ENCODE measurements at regions not wholly inside any gene's neighbourhood (a gene's known extent, or its start where the extent isn't known, plus 50 kb on each side); places are given as distances from the start of the nearest gene placed in this dataset.

DNA sequence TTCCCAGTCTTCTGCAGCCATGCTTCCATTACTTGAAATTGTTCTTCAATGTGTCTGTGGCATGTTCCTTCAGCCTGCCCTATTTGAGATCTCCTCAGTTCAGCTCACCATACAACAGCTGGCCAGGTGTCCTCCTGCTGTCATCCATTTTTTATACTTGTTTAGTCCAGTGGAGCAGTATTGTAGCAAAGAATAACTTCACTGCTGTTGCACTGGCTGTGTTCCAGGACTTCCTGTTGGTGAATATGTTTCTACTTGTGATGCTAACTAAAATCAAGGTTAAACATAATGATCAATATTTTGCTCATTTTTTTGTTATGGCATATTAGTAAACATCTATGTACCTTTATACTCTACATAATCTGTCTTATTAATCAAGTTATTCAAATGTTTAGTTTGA lies 1394.1 kb downstream of the PCDH9 start:
- ChIA-PET POLR2A (no interaction called here), RAD21 (ENCODE audit: low non-redundant PET in 1 of 2, low total read pairs in 2 of 2, uncharacterized antibody in 2 of 2, unreplicated experiment in 2 of 2) (no interaction called here), CTCF (no interaction called here)
- intact Hi-C loops (cut with micrococcal nuclease): no loop called here
- H3K4me1 ChIP-seq (ENCODE audit: control insufficient read depth in 1 of 2, insufficient read depth in 2 of 2, low read length in 2 of 2): no peaks in the 10 kb centered on the region
- H3K4me2 ChIP-seq (ENCODE audit: low read length): no peak overlapping the region
- BruUV-seq (replicated peaks): no TSS peak
- H3K36me3 ChIP-seq (ENCODE audit: control insufficient read depth in 1 of 2, insufficient read depth in 2 of 2, low read length in 2 of 2): no peaks in the 10 kb centered on the region
- ATAC-seq (no peak), DNase-seq (ENCODE audit: low read depth, low spot score) (no peak)
- no peaks in the 10 kb centered on the region for H3K27me3 ChIP-seq (ENCODE audit: insufficient read depth, low read length)
- no peak overlapping the region for H3K4me3 ChIP-seq (replicated peaks in 1 of 2; ENCODE audit: low read depth in 1 of 2, low read length in 2 of 2)
- H3K27ac ChIP-seq (ENCODE audit: low read depth, low read length): no peak overlapping the region
- no peaks in the 10 kb centered on the region for H4K20me1 ChIP-seq (ENCODE audit: insufficient read depth)
- TF ChIP-seq ZFX (IDR thresholded peaks at IDR 0.05) (no peak), ELF1 (IDR thresholded peaks at IDR 0.05; ENCODE audit: borderline replicate concordance, low read depth) (no peak), SIN3A (IDR thresholded peaks at IDR 0.05; ENCODE audit: low read depth) (no peak), SP1 (IDR thresholded peaks at IDR 0.05; ENCODE audit: low read depth) (no peak), EZH2phosphoT487 (IDR thresholded peaks at IDR 0.05; ENCODE audit: borderline replicate concordance) (no peak), POLR2A (IDR thresholded peaks at IDR 0.05; ENCODE audit: borderline replicate concordance, extremely low read depth, insufficient read depth, insufficient read length) (no peak), CBX3 (IDR thresholded peaks at IDR 0.05; ENCODE audit: low read depth) (no peak), ZNF274 (IDR thresholded peaks at IDR 0.05; ENCODE audit: low read depth, low read length) (no peak)
- TF ChIP-seq, protein P1, sequence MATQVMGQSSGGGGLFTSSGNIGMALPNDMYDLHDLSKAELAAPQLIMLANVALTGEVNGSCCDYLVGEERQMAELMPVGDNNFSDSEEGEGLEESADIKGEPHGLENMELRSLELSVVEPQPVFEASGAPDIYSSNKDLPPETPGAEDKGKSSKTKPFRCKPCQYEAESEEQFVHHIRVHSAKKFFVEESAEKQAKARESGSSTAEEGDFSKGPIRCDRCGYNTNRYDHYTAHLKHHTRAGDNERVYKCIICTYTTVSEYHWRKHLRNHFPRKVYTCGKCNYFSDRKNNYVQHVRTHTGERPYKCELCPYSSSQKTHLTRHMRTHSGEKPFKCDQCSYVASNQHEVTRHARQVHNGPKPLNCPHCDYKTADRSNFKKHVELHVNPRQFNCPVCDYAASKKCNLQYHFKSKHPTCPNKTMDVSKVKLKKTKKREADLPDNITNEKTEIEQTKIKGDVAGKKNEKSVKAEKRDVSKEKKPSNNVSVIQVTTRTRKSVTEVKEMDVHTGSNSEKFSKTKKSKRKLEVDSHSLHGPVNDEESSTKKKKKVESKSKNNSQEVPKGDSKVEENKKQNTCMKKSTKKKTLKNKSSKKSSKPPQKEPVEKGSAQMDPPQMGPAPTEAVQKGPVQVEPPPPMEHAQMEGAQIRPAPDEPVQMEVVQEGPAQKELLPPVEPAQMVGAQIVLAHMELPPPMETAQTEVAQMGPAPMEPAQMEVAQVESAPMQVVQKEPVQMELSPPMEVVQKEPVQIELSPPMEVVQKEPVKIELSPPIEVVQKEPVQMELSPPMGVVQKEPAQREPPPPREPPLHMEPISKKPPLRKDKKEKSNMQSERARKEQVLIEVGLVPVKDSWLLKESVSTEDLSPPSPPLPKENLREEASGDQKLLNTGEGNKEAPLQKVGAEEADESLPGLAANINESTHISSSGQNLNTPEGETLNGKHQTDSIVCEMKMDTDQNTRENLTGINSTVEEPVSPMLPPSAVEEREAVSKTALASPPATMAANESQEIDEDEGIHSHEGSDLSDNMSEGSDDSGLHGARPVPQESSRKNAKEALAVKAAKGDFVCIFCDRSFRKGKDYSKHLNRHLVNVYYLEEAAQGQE (IDR thresholded peaks at IDR 0.05; ENCODE audit: low read depth): no peak
- H2AFZ ChIP-seq (ENCODE audit: low read depth, low read length, poor library complexity, severe bottlenecking): no peak overlapping the region
- no peaks in the 10 kb centered on the region for H3K9me2 ChIP-seq (ENCODE audit: insufficient read depth)
- H3K9ac ChIP-seq (ENCODE audit: low read length): no peak overlapping the region
- no peaks in the 10 kb centered on the region for H3K9me3 ChIP-seq (ENCODE audit: control insufficient read depth in 1 of 2, insufficient read depth in 1 of 2, low read depth in 1 of 2, low read length in 2 of 2)
- H3K79me2 ChIP-seq (ENCODE audit: insufficient read depth, low read length): no peaks in the 10 kb centered on the region

DNA sequence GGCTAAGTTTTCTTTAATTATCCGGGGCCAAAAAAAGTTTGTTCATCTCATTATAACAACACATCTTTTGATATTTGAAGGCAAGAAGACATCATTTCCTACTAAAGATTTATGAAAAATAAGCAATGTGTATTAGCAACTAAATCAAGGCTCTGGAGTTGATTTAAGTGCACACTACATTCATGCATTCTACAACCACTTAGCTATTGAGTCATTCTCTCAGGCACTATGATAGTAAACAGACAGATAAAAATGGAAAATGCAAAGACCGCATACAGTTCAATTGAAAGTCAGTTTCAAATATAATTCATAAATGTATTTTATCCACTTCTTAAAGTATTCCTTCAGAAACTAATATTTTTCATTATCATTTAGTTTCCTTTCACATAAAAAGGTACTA lies 1395.2 kb downstream of the PCDH9 start:
- intact Hi-C loops (cut with micrococcal nuclease): no loop called here
- TF ChIP-seq SRF (IDR thresholded peaks at IDR 0.05; ENCODE audit: low read depth) (no peak), YY1 (IDR thresholded peaks at IDR 0.05; ENCODE audit: extremely low read depth, insufficient replicate concordance, low read depth, low read length) (no peak), CBX3 (IDR thresholded peaks at IDR 0.05; ENCODE audit: low read depth) (no peak), EZH2phosphoT487 (IDR thresholded peaks at IDR 0.05; ENCODE audit: borderline replicate concordance) (no peak), SIN3A (IDR thresholded peaks at IDR 0.05; ENCODE audit: low read depth) (no peak), EGR1 (IDR thresholded peaks at IDR 0.05; ENCODE audit: low read depth) (no peak), CEBPB (IDR thresholded peaks at IDR 0.05; ENCODE audit: low read depth) (no peak), EZH2 (IDR thresholded peaks at IDR 0.05) (no peak), ZFX (IDR thresholded peaks at IDR 0.05) (no peak), POLR2A (IDR thresholded peaks at IDR 0.05; ENCODE audit: borderline replicate concordance, extremely low read depth, insufficient read depth, insufficient read length) (no peak)
- TF ChIP-seq, protein P1 (IDR thresholded peaks at IDR 0.05; ENCODE audit: low read depth): no peak
- TF ChIP-seq, protein P2, sequence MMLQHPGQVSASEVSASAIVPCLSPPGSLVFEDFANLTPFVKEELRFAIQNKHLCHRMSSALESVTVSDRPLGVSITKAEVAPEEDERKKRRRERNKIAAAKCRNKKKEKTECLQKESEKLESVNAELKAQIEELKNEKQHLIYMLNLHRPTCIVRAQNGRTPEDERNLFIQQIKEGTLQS (IDR thresholded peaks at IDR 0.05): no peak

More for the DNA sequence above, 1395.2 kb downstream of the PCDH9 start:
- CTCF ChIA-PET: no interaction called here
- RAD21 ChIA-PET (ENCODE audit: low non-redundant PET in 1 of 2, low total read pairs in 2 of 2, uncharacterized antibody in 2 of 2, unreplicated experiment in 2 of 2): no interaction called here
- H3K4me2 ChIP-seq (ENCODE audit: low read length): no peak overlapping the region
- no peaks in the 10 kb centered on the region for H3K79me2 ChIP-seq (ENCODE audit: insufficient read depth, low read length)
- no peak overlapping the region for H3K9ac ChIP-seq (ENCODE audit: low read length)
- POLR2A ChIA-PET: no interaction called here
- H3K9me2 ChIP-seq (ENCODE audit: insufficient read depth): no peaks in the 10 kb centered on the region
- H3K27ac ChIP-seq (ENCODE audit: low read depth, low read length): no peak overlapping the region
- ATAC-seq (no peak), DNase-seq (ENCODE audit: low read depth, low spot score) (no peak)
- H3K4me1 ChIP-seq (ENCODE audit: control insufficient read depth in 1 of 2, insufficient read depth in 2 of 2, low read length in 2 of 2): no peaks in the 10 kb centered on the region
- no peaks in the 10 kb centered on the region for H3K36me3 ChIP-seq (ENCODE audit: control insufficient read depth in 1 of 2, insufficient read depth in 2 of 2, low read length in 2 of 2)
- H3K9me3 ChIP-seq (ENCODE audit: control insufficient read depth in 1 of 2, insufficient read depth in 1 of 2, low read depth in 1 of 2, low read length in 2 of 2): no peaks in the 10 kb centered on the region
- no peaks in the 10 kb centered on the region for H4K20me1 ChIP-seq (ENCODE audit: insufficient read depth)
- H2AFZ ChIP-seq (ENCODE audit: low read depth, low read length, poor library complexity, severe bottlenecking): no peak overlapping the region
- BruUV-seq (replicated peaks): no TSS peak
- H3K4me3 ChIP-seq (replicated peaks in 1 of 2; ENCODE audit: low read depth in 1 of 2, low read length in 2 of 2): no peak overlapping the region
- no peaks in the 10 kb centered on the region for H3K27me3 ChIP-seq (ENCODE audit: insufficient read depth, low read length)

All from HCT116 (cell line).